HL-60 (cell line): ENCODE measurements at regions not wholly inside any gene's neighbourhood (a gene's known extent, or its start where the extent isn't known, plus 50 kb on each side); places are given as distances from the start of the nearest gene placed in this dataset.

Experiments used
- DNase-seq, 2 experiments: peaks; one replicate each; pipeline ENCODE4 v3.0.0-alpha.2; 2010 to 2020; ENCODE audit warnings: low read depth in 1 of 2, low spot score in 1 of 2
- H3K27ac ChIP-seq: fragments of 250-450 bp; sonication (Bioruptor Pico); replicated peaks from 2 replicates; pipeline ENCODE4 v1.5.1; 2020; ENCODE audit warnings: mild to moderate bottlenecking, moderate library complexity
- H3K27me3 ChIP-seq: fragments of 250-450 bp; sonication (Bioruptor Pico); 2 replicates; pipeline ENCODE4 v1.5.1; 2021; ENCODE audit warnings: mild to moderate bottlenecking, moderate library complexity; ENCODE audit not compliant: insufficient read depth, poor library complexity, severe bottlenecking
- H3K4me3 ChIP-seq: replicated peaks from 2 replicates; pipeline ENCODE4 v1.5.1; 2011; ENCODE audit warnings: mild to moderate bottlenecking, control low read depth, low read length; ENCODE audit not compliant: insufficient read depth
- GABPA ChIP-seq: IDR thresholded peaks from 2 replicates; pipeline ENCODE4 v1.6.1; 2012; ENCODE audit warnings: low read depth
- POLR2AphosphoS5 ChIP-seq: IDR thresholded peaks from 2 replicates; pipeline ENCODE4 v1.6.1; 2012; ENCODE audit warnings: low read depth
- SPI1 ChIP-seq: IDR thresholded peaks from 2 replicates; pipeline ENCODE4 v1.6.1; 2012; ENCODE audit warnings: low read depth, mild to moderate bottlenecking, borderline replicate concordance
- TF ChIP-seq, protein P1 (sequence below): IDR thresholded peaks from 2 replicates; pipeline ENCODE4 v1.6.1; 2012; ENCODE audit warnings: low read depth; ENCODE audit not compliant: insufficient replicate concordance
- TF ChIP-seq, protein P2 (sequence below): IDR thresholded peaks from one replicate; pipeline ENCODE4 v1.5.1; 2011; ENCODE audit warnings: low read length, control low read depth, inconsistent platforms; ENCODE audit not compliant: insufficient read depth

DNA sequence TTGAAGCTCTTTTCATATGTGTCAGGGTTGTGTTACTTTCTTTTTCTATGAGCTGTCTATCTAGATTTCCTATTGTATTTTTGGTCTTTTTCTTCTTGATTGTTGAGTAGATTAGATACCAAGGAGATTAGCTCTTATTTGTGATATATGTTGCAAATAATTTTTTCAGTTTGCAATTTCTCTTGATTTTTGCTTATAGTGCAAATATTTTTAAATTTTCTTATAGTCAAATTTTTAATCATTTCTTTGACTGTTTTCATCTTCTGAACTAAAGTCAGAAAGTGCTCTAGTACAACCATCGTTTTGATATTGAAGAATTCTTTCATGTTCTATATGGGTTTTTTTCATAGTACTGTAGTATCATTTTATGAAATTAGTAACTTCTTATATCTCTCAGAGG lies 193.7 kb downstream of the OSTF1 start:
- no peak for DNase-seq
- Histone ChIP-seq H3K4me3 (no peak overlapping the region), H3K27me3 (no peaks in the 10 kb centered on the region), H3K27ac (no peak overlapping the region)
- TF ChIP-seq, protein P1, sequence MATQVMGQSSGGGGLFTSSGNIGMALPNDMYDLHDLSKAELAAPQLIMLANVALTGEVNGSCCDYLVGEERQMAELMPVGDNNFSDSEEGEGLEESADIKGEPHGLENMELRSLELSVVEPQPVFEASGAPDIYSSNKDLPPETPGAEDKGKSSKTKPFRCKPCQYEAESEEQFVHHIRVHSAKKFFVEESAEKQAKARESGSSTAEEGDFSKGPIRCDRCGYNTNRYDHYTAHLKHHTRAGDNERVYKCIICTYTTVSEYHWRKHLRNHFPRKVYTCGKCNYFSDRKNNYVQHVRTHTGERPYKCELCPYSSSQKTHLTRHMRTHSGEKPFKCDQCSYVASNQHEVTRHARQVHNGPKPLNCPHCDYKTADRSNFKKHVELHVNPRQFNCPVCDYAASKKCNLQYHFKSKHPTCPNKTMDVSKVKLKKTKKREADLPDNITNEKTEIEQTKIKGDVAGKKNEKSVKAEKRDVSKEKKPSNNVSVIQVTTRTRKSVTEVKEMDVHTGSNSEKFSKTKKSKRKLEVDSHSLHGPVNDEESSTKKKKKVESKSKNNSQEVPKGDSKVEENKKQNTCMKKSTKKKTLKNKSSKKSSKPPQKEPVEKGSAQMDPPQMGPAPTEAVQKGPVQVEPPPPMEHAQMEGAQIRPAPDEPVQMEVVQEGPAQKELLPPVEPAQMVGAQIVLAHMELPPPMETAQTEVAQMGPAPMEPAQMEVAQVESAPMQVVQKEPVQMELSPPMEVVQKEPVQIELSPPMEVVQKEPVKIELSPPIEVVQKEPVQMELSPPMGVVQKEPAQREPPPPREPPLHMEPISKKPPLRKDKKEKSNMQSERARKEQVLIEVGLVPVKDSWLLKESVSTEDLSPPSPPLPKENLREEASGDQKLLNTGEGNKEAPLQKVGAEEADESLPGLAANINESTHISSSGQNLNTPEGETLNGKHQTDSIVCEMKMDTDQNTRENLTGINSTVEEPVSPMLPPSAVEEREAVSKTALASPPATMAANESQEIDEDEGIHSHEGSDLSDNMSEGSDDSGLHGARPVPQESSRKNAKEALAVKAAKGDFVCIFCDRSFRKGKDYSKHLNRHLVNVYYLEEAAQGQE: no peak
- TF ChIP-seq, protein P2, sequence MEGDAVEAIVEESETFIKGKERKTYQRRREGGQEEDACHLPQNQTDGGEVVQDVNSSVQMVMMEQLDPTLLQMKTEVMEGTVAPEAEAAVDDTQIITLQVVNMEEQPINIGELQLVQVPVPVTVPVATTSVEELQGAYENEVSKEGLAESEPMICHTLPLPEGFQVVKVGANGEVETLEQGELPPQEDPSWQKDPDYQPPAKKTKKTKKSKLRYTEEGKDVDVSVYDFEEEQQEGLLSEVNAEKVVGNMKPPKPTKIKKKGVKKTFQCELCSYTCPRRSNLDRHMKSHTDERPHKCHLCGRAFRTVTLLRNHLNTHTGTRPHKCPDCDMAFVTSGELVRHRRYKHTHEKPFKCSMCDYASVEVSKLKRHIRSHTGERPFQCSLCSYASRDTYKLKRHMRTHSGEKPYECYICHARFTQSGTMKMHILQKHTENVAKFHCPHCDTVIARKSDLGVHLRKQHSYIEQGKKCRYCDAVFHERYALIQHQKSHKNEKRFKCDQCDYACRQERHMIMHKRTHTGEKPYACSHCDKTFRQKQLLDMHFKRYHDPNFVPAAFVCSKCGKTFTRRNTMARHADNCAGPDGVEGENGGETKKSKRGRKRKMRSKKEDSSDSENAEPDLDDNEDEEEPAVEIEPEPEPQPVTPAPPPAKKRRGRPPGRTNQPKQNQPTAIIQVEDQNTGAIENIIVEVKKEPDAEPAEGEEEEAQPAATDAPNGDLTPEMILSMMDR: no peak
- TF ChIP-seq POLR2AphosphoS5: no peak
- TF ChIP-seq SPI1: no peak
- no peak for TF ChIP-seq GABPA

DNA sequence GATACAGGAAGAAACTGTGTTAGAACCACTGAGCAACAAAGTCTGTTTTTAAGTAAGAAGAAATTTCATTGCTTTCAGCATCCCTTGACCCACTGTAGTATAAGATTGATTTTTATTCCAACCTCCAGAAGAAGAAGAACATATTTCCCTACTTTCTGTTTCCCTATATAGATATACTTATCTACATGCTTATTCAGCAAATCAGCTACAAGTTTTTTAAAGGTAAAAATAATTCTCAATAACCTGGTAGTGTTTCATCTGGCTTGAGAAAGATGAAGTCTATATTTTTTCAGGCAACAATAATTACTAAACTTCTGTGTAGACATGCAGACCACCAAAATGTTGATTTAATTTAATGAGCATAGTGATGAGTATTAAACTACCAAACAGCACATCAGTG lies 201.0 kb downstream of the OSTF1 start:
- no peak for DNase-seq

DNA sequence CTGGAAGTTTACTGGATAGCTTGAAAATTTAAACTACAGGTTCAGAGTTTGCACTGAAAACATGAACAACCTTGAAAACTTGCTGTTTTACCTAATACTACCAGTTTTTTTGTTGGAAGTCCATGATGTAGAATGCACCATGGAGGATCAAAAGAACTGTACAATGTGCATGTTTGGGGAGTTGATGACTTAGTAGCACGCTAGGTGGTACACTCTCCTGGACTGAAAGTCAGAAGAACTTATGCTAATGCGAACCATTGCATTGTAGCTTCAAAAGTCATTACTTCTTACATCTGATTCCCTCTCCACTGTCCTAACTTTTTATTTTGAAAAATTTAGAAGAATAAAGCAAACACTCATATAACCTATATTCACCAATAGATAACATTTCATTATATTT lies 211.0 kb downstream of the OSTF1 start:
- H3K27me3 ChIP-seq: no peaks in the 10 kb centered on the region
- no peak for DNase-seq
- TF ChIP-seq POLR2AphosphoS5 (no peak), GABPA (no peak), SPI1 (no peak)
- TF ChIP-seq, protein P2: no peak
- TF ChIP-seq, protein P1: no peak
- no peak overlapping the region for H3K4me3 ChIP-seq
- H3K27ac ChIP-seq: no peak overlapping the region

More for the DNA sequence above, 201.0 kb downstream of the OSTF1 start:
- H3K4me3 ChIP-seq: no peak overlapping the region
- no peak overlapping the region for H3K27ac ChIP-seq
- H3K27me3 ChIP-seq: peaks cover 3% of the 10 kb centered on the region
- TF ChIP-seq, protein P2: no peak
- no peak for TF ChIP-seq POLR2AphosphoS5
- TF ChIP-seq SPI1: no peak
- TF ChIP-seq GABPA: no peak
- TF ChIP-seq, protein P1: no peak
